ENCODE measurements at regions not wholly inside any gene's neighbourhood (a gene's known extent, or its start where the extent isn't known, plus 50 kb on each side); places are given as distances from the start of the nearest gene placed in this dataset.

- no peak for DNase-seq (ENCODE audit: low read depth)
- in situ Hi-C loops (cut with HindIII; ENCODE audit: low pct_unique_long_range_greater_than_20kb, low sequenced_read_pairs): no loop called here
Observed at GRCh38 chr2:157948856-157949255, 72.7 kb upstream of the ACVR1 start.

- in situ Hi-C loops (cut with HindIII; ENCODE audit: low pct_unique_long_range_greater_than_20kb, low sequenced_read_pairs): no loop called here
Observed at GRCh38 chr2:157946919-157947557, 70.9 kb upstream of the ACVR1 start.

GRCh38 chr2:157940024-157940423, 63.9 kb upstream of the ACVR1 start:
- in situ Hi-C loops (cut with HindIII; ENCODE audit: low pct_unique_long_range_greater_than_20kb, low sequenced_read_pairs): no loop called here
- no peak for DNase-seq (ENCODE audit: low read depth)

More at GRCh38 chr2:157946919-157947557, 70.9 kb upstream of the ACVR1 start:
- DNase-seq (ENCODE audit: low read depth): no peak

GRCh38 chr2:157938556-157938955, 62.4 kb upstream of the ACVR1 start:
- in situ Hi-C loops (cut with HindIII; ENCODE audit: low pct_unique_long_range_greater_than_20kb, low sequenced_read_pairs): no loop called here
- DNase-seq (ENCODE audit: low read depth): no peak

GRCh38 chr2:157936406-157936805, 60.3 kb upstream of the ACVR1 start:
- in situ Hi-C loops (cut with HindIII; ENCODE audit: low pct_unique_long_range_greater_than_20kb, low sequenced_read_pairs): no loop called here

GRCh38 chr2:157935378-157935906, 59.3 kb upstream of the ACVR1 start:
- DNase-seq (ENCODE audit: low read depth): no peak
- in situ Hi-C loops (cut with HindIII; ENCODE audit: low pct_unique_long_range_greater_than_20kb, low sequenced_read_pairs): no loop called here

More at GRCh38 chr2:157936406-157936805, 60.3 kb upstream of the ACVR1 start:
- DNase-seq (ENCODE audit: low read depth): no peak

- DNase-seq (ENCODE audit: low read depth): no peak
- in situ Hi-C loops (cut with HindIII; ENCODE audit: low pct_unique_long_range_greater_than_20kb, low sequenced_read_pairs): no loop called here
Observed at GRCh38 chr2:157934684-157935377, 58.7 kb upstream of the ACVR1 start.

- no peak for DNase-seq (ENCODE audit: low read depth)
- in situ Hi-C loops (cut with HindIII; ENCODE audit: low pct_unique_long_range_greater_than_20kb, low sequenced_read_pairs): no loop called here
Observed at GRCh38 chr2:157933160-157933920, 57.2 kb upstream of the ACVR1 start.

- DNase-seq (ENCODE audit: low read depth): no peak
- in situ Hi-C loops (cut with HindIII; ENCODE audit: low pct_unique_long_range_greater_than_20kb, low sequenced_read_pairs): no loop called here
Observed at GRCh38 chr2:157932480-157933159, 56.5 kb upstream of the ACVR1 start.

GRCh38 chr2:157931542-157931941, 55.4 kb upstream of the ACVR1 start:
- no peak for DNase-seq (ENCODE audit: low read depth)
- in situ Hi-C loops (cut with HindIII; ENCODE audit: low pct_unique_long_range_greater_than_20kb, low sequenced_read_pairs): no loop called here

GRCh38 chr2:157930728-157931127, 54.6 kb upstream of the ACVR1 start:
- no peak for DNase-seq (ENCODE audit: low read depth)
- in situ Hi-C loops (cut with HindIII; ENCODE audit: low pct_unique_long_range_greater_than_20kb, low sequenced_read_pairs): no loop called here

- in situ Hi-C loops (cut with HindIII; ENCODE audit: low pct_unique_long_range_greater_than_20kb, low sequenced_read_pairs): no loop called here
- no peak for DNase-seq (ENCODE audit: low read depth)
Observed at GRCh38 chr2:157929871-157930667, 53.9 kb upstream of the ACVR1 start.

- in situ Hi-C loops (cut with HindIII; ENCODE audit: low pct_unique_long_range_greater_than_20kb, low sequenced_read_pairs): no loop called here
- no peak for DNase-seq (ENCODE audit: low read depth)
Observed at GRCh38 chr2:157928372-157928771, 52.2 kb upstream of the ACVR1 start.

GRCh38 chr2:157927155-157927554, 51.0 kb upstream of the ACVR1 start:
- DNase-seq (ENCODE audit: low read depth): no peak
- in situ Hi-C loops (cut with HindIII; ENCODE audit: low pct_unique_long_range_greater_than_20kb, low sequenced_read_pairs): no loop called here

Data from Caki2 (cell line).